RKO (cell line): ENCODE measurements at regions not wholly inside any gene's neighbourhood (a gene's known extent, or its start where the extent isn't known, plus 50 kb on each side); places are given as distances from the start of the nearest gene placed in this dataset.
"Not testable (repeated sequence)": the region's sequence is repeated elsewhere in the genome, so short reads cannot be mapped to it uniquely, and the experiment has no call there.

ENCODE experiments used
- DNase-seq: peaks from one replicate; pipeline ENCODE4 v3.0.0-alpha.2; 2016; ENCODE audit warnings: low spot score

GRCh38 chr14:46147452-46147851 is 504.1 kb downstream of the RPL10L start:
- no peak for DNase-seq

DNA sequence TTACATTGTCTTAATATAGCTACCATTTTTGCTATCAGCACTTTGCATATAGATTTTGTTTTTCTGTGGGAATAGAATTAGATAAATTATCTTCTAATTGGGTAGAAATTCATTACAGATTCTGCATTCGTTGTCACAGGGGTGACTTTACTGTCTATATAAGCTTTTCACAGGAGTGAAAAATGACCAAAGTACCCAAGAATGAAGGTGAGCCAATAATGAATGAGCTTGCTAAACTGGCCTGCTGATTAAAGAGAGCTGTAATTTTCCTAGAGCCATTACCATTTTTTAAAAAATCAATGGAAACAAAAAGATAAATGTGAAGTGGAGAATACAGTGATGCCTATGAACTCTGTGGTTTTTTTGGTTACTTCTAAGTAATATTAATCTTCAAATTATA is 504.6 kb downstream of the RPL10L start:
- DNase-seq = no peak

- no peak for DNase-seq
Measured at GRCh38 chr14:46140445-46140844, 511.1 kb downstream of the RPL10L start.

- no peak for DNase-seq
Measured at GRCh38 chr14:46139649-46140048, 511.9 kb downstream of the RPL10L start.

- DNase-seq = no peak
Measured at GRCh38 chr14:46137786-46138185, 513.8 kb downstream of the RPL10L start.

GRCh38 chr14:46136456-46136855 is 515.1 kb downstream of the RPL10L start:
- no peak for DNase-seq

- DNase-seq = no peak
Measured at GRCh38 chr14:46108228-46108627, 543.4 kb downstream of the RPL10L start.

DNA sequence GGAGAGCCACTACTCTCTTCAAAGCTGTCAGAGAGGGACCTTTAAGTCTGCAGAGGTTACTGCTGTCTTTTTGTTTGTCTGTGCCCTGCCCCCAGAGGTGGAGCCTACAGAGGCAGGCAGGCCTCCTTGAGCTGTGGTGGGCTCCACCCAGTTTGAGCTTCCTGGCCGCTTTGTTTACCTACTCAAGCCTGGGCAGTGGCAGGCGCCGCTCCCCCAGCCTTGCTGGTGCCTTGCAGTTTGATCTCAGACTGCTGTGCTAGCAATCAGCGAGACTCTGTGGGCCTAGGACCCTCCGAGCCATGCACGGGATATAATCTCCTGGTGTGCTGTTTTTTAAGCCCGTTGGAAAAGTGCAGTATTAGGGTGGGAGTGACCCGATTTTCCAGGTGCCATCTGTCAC is 550.7 kb downstream of the RPL10L start:
- DNase-seq = not testable (repeated sequence)

GRCh38 chr14:46091819-46092218 is 559.8 kb downstream of the RPL10L start:
- DNase-seq = no peak

DNA sequence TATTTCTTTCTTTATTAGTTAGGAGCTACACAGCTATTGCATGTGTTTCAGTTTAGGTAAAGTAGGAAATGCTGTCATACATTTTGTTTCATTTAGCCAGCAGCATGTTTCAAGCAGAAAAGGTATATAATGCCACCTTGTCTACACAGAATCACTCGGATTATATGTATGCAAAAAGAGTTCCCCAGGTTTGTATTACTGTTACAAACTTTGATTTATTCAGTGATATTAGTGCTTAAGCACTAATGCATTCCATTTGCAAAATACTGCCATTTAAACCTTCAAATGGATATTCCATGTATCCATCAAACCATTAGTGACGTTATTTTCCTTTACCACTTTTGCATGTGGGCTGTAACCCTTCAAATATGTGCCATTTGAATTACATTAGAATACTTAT is 564.0 kb downstream of the RPL10L start:
- DNase-seq = no peak

DNA sequence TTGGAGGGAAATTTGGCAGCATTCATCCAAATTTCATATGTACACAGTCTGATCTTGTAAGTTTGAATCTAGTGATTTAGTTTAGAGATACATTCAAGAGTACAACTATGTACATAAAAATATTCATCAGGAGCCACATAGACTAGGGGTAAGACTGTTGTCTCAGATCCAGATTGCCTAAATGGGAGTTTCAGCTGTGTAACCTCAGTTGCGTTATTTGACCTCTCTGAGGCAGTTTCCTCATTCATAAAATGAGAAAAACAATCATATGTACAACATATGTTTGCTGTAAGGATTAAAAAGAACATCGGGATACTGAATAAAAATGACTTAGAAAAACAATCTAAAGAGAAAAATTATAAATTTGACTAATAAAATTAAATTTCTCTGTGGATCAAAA is 577.5 kb downstream of the RPL10L start:
- no peak for DNase-seq

DNA sequence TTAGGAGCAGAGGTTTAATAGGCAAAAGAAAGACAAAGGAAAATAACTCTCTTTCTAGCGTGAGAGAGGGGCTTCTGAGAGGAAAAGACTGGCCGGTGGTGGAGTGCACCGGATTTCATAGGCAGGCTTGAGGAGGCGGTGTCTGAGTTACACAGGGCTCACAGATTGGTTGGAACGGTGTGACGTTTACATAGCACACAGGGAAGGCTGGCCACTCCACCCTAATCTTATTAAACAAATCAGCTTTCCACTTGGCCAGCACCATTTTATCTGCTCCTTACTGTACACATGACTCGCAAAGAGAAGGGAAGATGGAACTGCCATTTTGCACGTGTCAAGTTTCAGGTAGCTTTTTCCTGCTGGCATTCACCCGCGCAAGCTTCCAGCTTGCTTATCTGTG is 587.7 kb downstream of the RPL10L start:
- no peak for DNase-seq

- DNase-seq = no peak
Measured at GRCh38 chr14:46058964-46059563, 592.5 kb downstream of the RPL10L start.

- DNase-seq = no peak
Measured at GRCh38 chr14:46057799-46058198, 593.8 kb downstream of the RPL10L start.

- DNase-seq = peak; percentile 36
Measured at GRCh38 chr14:46054526-46054925, 597.1 kb downstream of the RPL10L start.

DNA sequence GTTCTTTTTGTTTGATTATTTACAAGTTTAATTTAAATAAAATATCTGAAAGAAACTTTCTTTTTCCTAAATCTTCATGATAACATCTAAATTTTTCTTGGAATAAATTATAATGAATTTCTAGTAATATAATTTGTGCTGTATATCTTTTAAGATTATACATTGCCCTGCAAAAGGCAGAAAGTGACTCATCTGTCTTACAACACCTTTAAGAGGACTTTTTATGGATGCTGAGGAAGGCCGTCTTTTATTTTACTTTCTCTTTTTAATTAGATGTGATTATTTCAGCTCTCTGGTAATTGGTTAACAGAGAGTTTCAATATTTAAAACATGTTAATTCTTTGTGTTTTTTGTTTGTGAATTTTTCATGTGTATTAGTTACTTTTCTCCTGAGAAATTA is 598.4 kb downstream of the RPL10L start:
- DNase-seq = no peak

- no peak for DNase-seq
Measured at GRCh38 chr14:46051796-46052195, 599.8 kb downstream of the RPL10L start.

DNA sequence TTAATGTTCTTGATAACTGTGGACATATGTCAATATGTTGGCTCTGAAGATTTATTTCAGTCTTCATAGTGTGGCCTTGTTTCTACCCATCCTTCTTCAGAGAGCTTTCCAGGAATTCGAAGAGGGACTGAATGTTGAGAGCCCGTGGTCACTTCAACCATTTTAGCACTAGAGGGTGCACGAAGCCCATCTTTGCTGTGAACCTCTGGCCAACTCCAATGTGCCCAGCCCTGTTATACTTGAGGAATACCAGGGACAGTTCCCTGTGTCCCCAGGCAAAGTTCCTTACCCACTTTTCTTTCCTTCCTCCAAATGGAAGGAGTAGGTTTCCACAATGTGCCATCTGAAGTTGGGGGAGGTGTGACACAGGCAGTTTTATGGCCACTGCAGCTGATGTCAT is 603.5 kb downstream of the RPL10L start:
- DNase-seq = peak; percentile 14

DNA sequence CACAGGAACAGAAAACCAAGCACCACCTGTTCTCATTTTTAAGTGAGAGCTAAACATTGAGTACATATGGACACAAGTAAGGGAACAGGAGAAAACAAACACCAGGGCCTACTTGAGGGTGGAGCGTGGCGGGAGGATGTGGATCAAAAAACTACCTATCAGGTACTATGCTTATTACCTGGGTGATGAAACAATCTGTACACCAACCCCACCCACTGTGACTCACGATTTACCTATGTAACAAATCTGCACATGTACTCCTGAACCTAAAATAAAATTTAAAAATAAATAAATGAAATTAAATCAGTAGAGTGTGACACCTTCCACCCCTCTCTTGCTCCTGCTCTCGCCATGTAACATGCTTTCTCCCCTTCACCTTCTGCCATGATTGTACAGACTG is 615.5 kb downstream of the RPL10L start:
- no peak for DNase-seq

DNA sequence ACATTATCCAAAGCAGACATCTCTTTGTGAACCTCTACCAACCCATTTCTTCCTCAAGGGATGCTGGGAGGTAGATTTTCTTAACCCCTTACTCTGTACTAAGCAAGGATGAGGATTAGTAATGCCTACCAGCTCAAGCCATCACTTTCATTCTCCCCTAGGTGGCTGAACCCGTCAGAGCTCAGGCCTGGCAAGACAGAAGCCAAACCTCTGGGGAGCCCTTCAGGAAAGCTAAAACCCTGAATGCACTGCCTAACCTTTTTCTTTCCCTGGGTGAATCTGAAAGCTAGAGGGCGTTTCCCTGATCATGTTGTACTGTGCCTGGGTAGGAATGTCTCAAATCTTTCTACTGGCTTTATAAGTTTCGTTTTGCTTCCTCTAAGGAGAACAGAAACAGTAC is 617.3 kb downstream of the RPL10L start:
- no peak for DNase-seq

DNA sequence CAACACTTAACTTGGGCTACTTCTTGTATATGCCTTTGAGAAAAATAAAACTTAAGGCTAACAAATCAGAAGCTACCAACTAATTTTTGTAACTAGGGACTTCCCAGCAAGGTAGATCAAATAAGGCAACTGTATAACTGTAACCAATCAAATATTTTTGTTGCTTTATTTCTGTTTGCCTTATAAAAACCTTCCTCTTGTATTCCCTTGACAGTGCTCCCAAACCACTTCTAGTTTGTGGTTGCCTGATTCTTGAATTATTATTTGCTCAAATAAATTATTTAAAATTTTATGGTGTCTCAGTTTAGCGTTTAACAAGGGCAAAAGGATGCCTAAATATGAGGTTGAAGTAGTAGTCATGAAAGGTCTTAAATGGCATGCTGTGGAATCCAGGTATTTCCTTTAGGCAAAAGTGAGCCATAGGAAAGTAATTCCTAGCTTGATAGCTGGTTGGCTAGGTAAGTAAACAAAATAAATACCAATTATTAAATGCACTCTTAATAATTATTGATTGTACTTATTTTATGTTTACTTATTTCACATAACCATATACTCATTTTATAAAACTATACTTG is 632.6 kb downstream of the RPL10L start:
- DNase-seq = no peak

DNA sequence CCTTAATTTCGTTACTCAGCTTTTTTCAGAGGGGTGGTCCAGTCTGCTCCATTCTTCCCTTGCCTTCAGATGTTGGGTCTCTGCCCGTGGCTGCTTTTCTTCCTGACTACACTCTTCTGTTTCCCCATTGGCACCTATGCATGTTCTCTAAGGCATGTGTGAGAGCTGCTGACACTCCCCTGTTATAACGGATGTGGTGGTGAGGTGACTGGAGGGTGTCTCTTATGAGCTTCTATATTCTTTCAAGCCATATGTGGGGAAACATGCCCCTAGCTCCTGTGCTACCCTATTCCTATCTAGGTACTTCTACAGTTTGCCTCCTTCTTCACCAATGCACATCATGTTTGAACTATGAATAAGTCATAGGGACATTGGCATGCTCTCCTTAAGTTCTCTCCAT is 643.2 kb downstream of the RPL10L start:
- DNase-seq = no peak

GRCh38 chr14:45998554-45998953 is 653.0 kb downstream of the RPL10L start:
- no peak for DNase-seq

GRCh38 chr14:45990252-45990651 is 661.3 kb downstream of the RPL10L start:
- peak; percentile 36 for DNase-seq
